Activated CD4-positive, alpha-beta memory T cell treated with anti-CD3 and anti-CD28 coated beads for 36 hours (primary cell): ENCODE measurements at regions not wholly inside any gene's neighbourhood (a gene's known extent, or its start where the extent isn't known, plus 50 kb on each side); places are given as distances from the start of the nearest gene placed in this dataset.
A peak's percentile ranks its signal among the peaks of the same experiment; 100 is the strongest.
"Not testable (repeated sequence)": the region's sequence is repeated elsewhere in the genome, so short reads cannot be mapped to it uniquely, and the experiment has no call there.

ENCODE experiments used
- CTCF ChIA-PET: fragments of 350-600 bp; sonication (Branson Sonifier 250); formaldehyde crosslinking; loops from one replicate; lab custom pipeline; 2021; ENCODE audit warnings: antibody characterized with exemption, inconsistent platforms; lab: Charles Lee
- POLR2A ChIA-PET: fragments of 350-600 bp; sonication (Branson Sonifier 250); formaldehyde crosslinking; loops from one replicate; lab custom pipeline; 2021; ENCODE audit warnings: antibody characterized with exemption; lab: Charles Lee
- DNase-seq: peaks from one replicate; pipeline ENCODE4 v3.0.0-alpha.2; 2020
- H3K27ac Mint-ChIP-seq: one replicate; pipeline ENCODE4 v1.8.0; 2021; ENCODE audit warnings: mixed read lengths
- H3K27me3 Mint-ChIP-seq: one replicate; pipeline ENCODE4 v1.8.0; 2021; ENCODE audit warnings: mixed read lengths
- H3K36me3 Mint-ChIP-seq: one replicate; pipeline ENCODE4 v1.8.0; 2021; ENCODE audit warnings: mixed read lengths
- H3K4me1 Mint-ChIP-seq: one replicate; pipeline ENCODE4 v1.8.0; 2021; ENCODE audit warnings: low read depth, mixed read lengths
- H3K4me3 Mint-ChIP-seq: one replicate; pipeline ENCODE4 v1.8.0; 2021; ENCODE audit warnings: mild to moderate bottlenecking, mixed read lengths
- H3K9me3 Mint-ChIP-seq: one replicate; pipeline ENCODE4 v1.8.0; 2021; ENCODE audit warnings: mixed read lengths
- intact Hi-C: fragments of 100-400 bp; cut with micrococcal nuclease; formaldehyde crosslinking; loops from one replicate; pipeline ENCODE4 v1.15.1; 2023

DNA sequence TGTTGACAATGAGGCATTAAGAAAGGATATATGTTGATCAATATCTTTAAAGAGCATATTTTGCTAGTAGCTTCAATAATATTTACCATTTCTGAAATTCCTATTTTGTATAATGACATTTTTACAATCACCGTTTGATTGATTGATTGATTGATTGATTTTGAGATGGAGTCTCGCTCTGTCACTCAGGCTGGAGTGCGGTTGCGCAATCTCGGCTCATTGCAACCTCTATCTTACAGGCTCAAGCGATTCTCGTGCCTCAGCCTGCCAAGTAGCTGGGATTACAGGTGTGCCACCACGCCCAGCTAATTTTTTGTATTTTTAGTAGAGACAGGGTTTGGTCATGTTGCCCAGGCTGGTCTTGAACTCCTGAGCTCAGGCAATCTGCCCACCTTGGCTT, 150.9 kb upstream of the TEX13D start:
- H3K9me3 Mint-ChIP-seq, DNase-seq, CTCF ChIA-PET, intact Hi-C loops, POLR2A ChIA-PET, H3K27ac Mint-ChIP-seq, H3K4me1 Mint-ChIP-seq, H3K36me3 Mint-ChIP-seq, H3K27me3 Mint-ChIP-seq, H3K4me3 Mint-ChIP-seq: not testable (repeated sequence)

GRCh38 chrX:124190440-124190839, 142.0 kb upstream of the TEX13D start:
- no peaks in the 10 kb centered on the region for H3K9me3 Mint-ChIP-seq
- CTCF ChIA-PET = no interaction called here
- POLR2A ChIA-PET = no interaction called here
- DNase-seq = no peak
- H3K4me3 Mint-ChIP-seq = no peak overlapping the region
- intact Hi-C loops = no loop called here
- no peak overlapping the region for H3K27ac Mint-ChIP-seq
- H3K4me1 Mint-ChIP-seq = no peaks in the 10 kb centered on the region
- H3K36me3 Mint-ChIP-seq = no peaks in the 10 kb centered on the region
- H3K27me3 Mint-ChIP-seq = peaks cover 2% of the 10 kb centered on the region

DNA sequence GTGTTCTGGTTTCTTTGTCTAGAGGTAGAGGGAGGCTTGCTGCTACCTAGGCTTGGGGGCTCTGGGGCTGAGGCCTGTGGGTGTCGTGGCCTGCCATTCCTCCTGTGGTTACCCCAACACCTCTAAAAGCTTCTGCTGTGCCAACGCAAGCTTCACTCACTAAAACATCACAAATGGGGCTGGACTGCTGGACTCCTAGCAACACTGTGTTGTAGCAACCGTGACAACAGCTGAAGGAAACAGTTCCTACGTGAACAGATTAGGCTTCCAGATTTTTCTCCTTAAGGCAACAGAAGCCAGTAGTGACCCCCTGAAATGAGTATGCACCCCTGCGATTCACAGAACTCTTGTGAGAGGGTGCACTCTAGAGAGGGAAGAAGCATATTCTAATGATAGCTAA, 138.3 kb upstream of the TEX13D start:
- Mint-ChIP-seq H3K27me3 (no peaks in the 10 kb centered on the region), H3K9me3 (no peaks in the 10 kb centered on the region)
- no peak for DNase-seq

GRCh38 chrX:124194901-124195300, 137.6 kb upstream of the TEX13D start:
- Mint-ChIP-seq H3K36me3 (no peaks in the 10 kb centered on the region), H3K4me1 (no peaks in the 10 kb centered on the region), H3K27me3 (no peaks in the 10 kb centered on the region), H3K4me3 (no peak overlapping the region), H3K9me3 (no peaks in the 10 kb centered on the region), H3K27ac (no peak overlapping the region)
- intact Hi-C loops = no loop called here
- POLR2A ChIA-PET = no interaction called here
- no peak for DNase-seq
- CTCF ChIA-PET = no interaction called here

More for the DNA sequence above, 138.3 kb upstream of the TEX13D start:
- intact Hi-C loops = no loop called here
- Mint-ChIP-seq H3K4me3 (no peak overlapping the region), H3K36me3 (no peaks in the 10 kb centered on the region), H3K4me1 (no peaks in the 10 kb centered on the region), H3K27ac (no peak overlapping the region)
- ChIA-PET CTCF (no interaction called here), POLR2A (no interaction called here)

GRCh38 chrX:124203311-124203710, 129.1 kb upstream of the TEX13D start:
- no peak overlapping the region for H3K4me3 Mint-ChIP-seq
- DNase-seq = no peak
- no peaks in the 10 kb centered on the region for H3K36me3 Mint-ChIP-seq
- H3K4me1 Mint-ChIP-seq = no peaks in the 10 kb centered on the region
- ChIA-PET POLR2A (no interaction called here), CTCF (no interaction called here)
- no peak overlapping the region for H3K27ac Mint-ChIP-seq
- peaks cover 2% of the 10 kb centered on the region for H3K27me3 Mint-ChIP-seq
- intact Hi-C loops = no loop called here
- H3K9me3 Mint-ChIP-seq = peaks cover 8% of the 10 kb centered on the region

- H3K27ac Mint-ChIP-seq = no peak overlapping the region
- no peak for DNase-seq
- intact Hi-C loops = no loop called here
- no peak overlapping the region for H3K4me3 Mint-ChIP-seq
- POLR2A ChIA-PET = no interaction called here
- H3K4me1 Mint-ChIP-seq = peaks cover 12% of the 10 kb centered on the region
- CTCF ChIA-PET = no interaction called here
- no peaks in the 10 kb centered on the region for H3K9me3 Mint-ChIP-seq
- no peaks in the 10 kb centered on the region for H3K36me3 Mint-ChIP-seq
- peaks cover 2% of the 10 kb centered on the region for H3K27me3 Mint-ChIP-seq
These were observed 123.8 kb upstream of the TEX13D start for GRCh38 chrX:124208660-124209059.

GRCh38 chrX:124209792-124210576, 122.5 kb upstream of the TEX13D start:
- Mint-ChIP-seq H3K27ac (no peak overlapping the region), H3K4me1 (peaks cover 18% of the 10 kb centered on the region), H3K9me3 (no peaks in the 10 kb centered on the region), H3K4me3 (no peak overlapping the region), H3K36me3 (no peaks in the 10 kb centered on the region), H3K27me3 (no peaks in the 10 kb centered on the region)
- intact Hi-C loops = loop anchor here (2.0 to 10.0 kb wide), 8 partner anchors 113 to 1085 kb away; partner anchors contain the start of gene STAG2
- DNase-seq = no peak
- CTCF ChIA-PET = no interaction called here
- POLR2A ChIA-PET = no interaction called here

DNA sequence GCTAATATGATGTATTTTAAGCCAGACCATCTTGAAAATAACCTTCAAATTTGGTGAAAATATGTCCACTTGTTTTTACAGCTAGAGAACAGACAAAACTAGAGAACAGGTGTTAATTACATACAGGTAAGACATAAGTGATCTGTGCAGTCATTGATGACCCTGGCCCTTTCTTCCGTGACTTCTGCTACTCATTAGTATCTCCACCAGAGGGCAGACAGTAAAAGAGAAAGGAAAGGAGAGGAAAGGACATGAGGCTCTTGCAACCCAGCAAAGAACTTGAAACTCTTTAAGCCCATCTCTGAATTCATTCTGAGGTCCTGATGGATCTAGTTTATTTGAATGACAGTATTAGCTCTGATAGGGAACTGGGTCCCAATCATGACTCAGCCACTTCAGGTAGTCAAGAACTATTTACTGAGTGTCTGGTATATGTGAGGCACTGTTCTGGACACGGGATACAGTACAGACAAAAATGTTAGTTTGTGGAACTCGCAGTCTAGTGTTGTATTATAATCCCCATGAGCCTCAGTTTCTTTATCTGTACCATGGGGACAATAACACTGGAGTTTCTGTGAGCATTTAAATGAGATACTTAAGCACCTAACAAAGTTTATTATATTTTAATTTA, 121.0 kb upstream of the TEX13D start:
- ChIA-PET CTCF (interaction anchor here (0.7 to 1.4 kb wide), 6 partner anchors 10 to 195 kb away, joined by 3 to 7 read pairs (median 4); no protein-coding TSS in a partner anchor), POLR2A (no interaction called here)
- Mint-ChIP-seq H3K36me3 (no peaks in the 10 kb centered on the region), H3K4me3 (no peak overlapping the region), H3K27ac (no peak overlapping the region), H3K27me3 (no peaks in the 10 kb centered on the region), H3K4me1 (peaks cover 33% of the 10 kb centered on the region), H3K9me3 (no peaks in the 10 kb centered on the region)
- intact Hi-C loops = loop anchor here (2.0 to 10.0 kb wide), 8 partner anchors 114 to 1083 kb away; partner anchors contain the start of gene STAG2
- DNase-seq = peak; percentile 15

GRCh38 chrX:124212622-124213021, 119.8 kb upstream of the TEX13D start:
- intact Hi-C loops = loop anchor here (1.0 to 10.0 kb wide), 9 partner anchors 26 to 1082 kb away; no protein-coding TSS in a partner anchor
- peak; percentile 45 for DNase-seq
- H3K27ac Mint-ChIP-seq = peak overlapping the region; percentile 58
- H3K4me3 Mint-ChIP-seq = peak overlapping the region; percentile 37
- H3K9me3 Mint-ChIP-seq = no peaks in the 10 kb centered on the region
- POLR2A ChIA-PET = no interaction called here
- no peaks in the 10 kb centered on the region for H3K36me3 Mint-ChIP-seq
- CTCF ChIA-PET = no interaction called here
- H3K27me3 Mint-ChIP-seq = no peaks in the 10 kb centered on the region
- H3K4me1 Mint-ChIP-seq = peaks cover 44% of the 10 kb centered on the region

GRCh38 chrX:124215786-124216185, 116.7 kb upstream of the TEX13D start:
- Mint-ChIP-seq H3K36me3 (no peaks in the 10 kb centered on the region), H3K27ac (peak overlapping the region; percentile 24), H3K4me3 (no peak overlapping the region), H3K4me1 (peaks cover 69% of the 10 kb centered on the region), H3K27me3 (no peaks in the 10 kb centered on the region), H3K9me3 (no peaks in the 10 kb centered on the region)
- peak; percentile 17 for DNase-seq
- intact Hi-C loops = loop anchor here (5.0 to 10.0 kb wide), 5 partner anchors 128 to 1079 kb away; no protein-coding TSS in a partner anchor
- ChIA-PET CTCF (no interaction called here), POLR2A (interaction anchor here (4.7 kb wide), 1 partner anchor 129 kb away, joined by 55 read pairs; the partner anchor contains the start of gene SH2D1A)

GRCh38 chrX:124216396-124217115, 115.9 kb upstream of the TEX13D start:
- peak overlapping the region; percentile 96 for H3K27ac Mint-ChIP-seq
- POLR2A ChIA-PET = interaction anchor here (1.0 to 4.7 kb wide), 3 partner anchors 22 to 137 kb away, joined by 3 to 55 read pairs (median 4); partner anchors contain the start of gene SH2D1A
- CTCF ChIA-PET = interaction anchor here (0.8 to 1.9 kb wide), 4 partner anchors 13 to 132 kb away, joined by 3 to 6 read pairs (median 4); partner anchors contain the start of gene SH2D1A
- no peaks in the 10 kb centered on the region for H3K27me3 Mint-ChIP-seq
- DNase-seq = no peak
- no peak overlapping the region for H3K4me3 Mint-ChIP-seq
- no peaks in the 10 kb centered on the region for H3K9me3 Mint-ChIP-seq
- no peaks in the 10 kb centered on the region for H3K36me3 Mint-ChIP-seq
- intact Hi-C loops = loop anchor here (5.0 to 10.0 kb wide), 5 partner anchors 129 to 1078 kb away; no protein-coding TSS in a partner anchor
- H3K4me1 Mint-ChIP-seq = peaks cover 69% of the 10 kb centered on the region
